ENCODE measurements at regions not wholly inside any gene's neighbourhood (a gene's known extent, or its start where the extent isn't known, plus 50 kb on each side); places are given as distances from the start of the nearest gene placed in this dataset.
"Not testable (repeated sequence)": the region's sequence is repeated elsewhere in the genome, so short reads cannot be mapped to it uniquely, and the experiment has no call there.

DNA sequence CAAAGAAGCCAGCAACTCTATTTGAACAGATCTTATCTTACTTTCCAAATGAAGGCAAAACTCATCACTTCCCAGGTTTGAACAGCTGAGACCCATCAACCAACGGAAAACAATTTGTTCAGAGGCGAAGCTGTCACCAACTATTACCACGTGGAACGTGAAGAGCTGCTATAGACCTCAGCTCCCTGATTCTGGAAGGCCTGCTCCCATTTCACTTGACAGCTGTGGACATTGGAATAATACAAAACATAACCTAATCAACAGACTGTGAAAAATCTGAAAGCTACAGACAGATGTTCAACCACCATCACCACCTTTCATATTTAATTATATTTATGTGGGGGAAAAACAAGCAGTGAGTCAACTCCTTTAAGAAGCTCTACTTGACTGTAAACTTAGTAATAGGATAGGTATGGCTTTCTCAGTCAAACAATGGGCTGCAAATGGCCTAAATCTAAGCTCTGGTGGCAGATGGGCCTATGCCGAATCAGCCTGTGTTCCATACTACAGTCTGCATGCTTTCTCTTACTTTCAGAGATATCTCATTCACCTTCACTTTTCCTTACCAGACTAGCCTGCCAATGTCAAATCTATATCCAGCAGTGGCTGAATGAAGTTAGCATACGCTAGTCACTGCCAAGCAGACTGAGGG lies 896.4 kb downstream of the TDRD15 start:
- DNase-seq = no peak

DNA sequence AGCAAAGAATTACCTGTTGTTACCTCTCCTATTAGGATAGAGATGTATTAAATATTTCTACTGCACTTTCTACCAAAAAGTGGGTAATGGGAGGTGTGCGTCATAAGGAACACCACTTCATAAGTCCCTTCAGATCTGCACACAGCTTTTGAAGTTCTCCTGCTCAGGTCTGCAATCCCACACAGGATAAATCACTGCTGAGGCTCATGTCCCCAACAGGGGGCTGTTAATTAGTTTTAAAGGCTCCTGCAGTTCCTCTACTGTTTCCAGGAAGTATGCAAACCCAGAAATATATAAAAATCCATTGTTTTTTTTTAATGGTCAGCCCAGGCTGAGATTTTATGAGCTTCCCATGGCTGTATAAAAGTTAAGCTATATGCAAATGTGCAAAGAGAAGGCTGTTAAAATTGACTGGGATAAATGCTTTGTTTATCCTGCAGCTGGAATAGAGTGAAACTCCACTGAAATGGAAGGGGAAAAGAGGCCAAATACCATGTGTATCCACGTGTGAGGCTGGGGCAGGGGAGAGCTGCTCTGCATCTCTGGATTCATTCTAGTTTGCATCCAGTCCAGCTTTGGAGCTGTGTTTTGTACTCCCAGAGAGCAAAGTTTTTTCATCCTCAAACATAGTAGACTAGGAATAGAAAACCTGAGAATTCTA lies 903.7 kb downstream of the TDRD15 start:
- DNase-seq = no peak

DNA sequence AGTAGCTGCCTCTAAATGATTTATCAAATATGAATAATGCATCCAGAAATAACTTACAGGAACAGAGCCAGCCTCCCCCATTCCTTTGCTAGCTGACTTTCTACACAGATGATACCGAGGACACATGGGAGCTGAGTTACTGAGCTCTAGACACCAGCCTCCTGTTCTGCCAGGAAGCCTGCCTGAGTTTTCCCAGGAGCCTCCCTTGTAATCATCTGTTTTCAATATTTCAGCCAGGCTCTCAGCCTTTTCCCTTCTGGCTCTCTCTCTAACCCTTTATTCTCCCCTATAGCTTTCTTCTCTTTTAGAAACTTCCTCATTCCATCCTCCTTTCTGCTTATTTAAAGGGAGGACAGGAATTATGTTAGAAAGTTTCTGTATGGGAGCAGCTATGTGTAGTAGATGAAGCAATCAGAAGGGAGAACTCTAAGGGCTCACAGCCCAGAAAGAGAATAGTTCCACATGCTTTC lies 911.6 kb downstream of the TDRD15 start:
- no peak for DNase-seq

DNA sequence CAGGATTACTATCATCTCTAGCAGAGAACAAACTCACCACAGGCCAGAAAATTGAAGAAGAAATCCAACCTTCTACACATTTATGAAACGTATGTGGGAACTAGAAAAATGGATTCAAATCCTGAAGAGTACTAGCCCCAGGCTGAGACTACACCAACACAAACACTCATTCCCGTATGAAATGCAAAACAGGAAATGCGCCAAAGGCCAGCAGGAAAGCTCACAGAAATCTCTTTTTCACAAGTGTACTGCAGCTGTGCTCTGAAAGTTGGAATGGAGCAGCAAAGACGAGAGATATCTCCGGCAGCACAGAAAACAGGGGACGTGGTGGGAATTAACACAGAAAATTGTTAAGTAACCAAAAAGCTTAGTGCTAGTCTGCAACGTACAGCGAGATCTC lies 913.5 kb downstream of the TDRD15 start:
- no peak for DNase-seq

DNA sequence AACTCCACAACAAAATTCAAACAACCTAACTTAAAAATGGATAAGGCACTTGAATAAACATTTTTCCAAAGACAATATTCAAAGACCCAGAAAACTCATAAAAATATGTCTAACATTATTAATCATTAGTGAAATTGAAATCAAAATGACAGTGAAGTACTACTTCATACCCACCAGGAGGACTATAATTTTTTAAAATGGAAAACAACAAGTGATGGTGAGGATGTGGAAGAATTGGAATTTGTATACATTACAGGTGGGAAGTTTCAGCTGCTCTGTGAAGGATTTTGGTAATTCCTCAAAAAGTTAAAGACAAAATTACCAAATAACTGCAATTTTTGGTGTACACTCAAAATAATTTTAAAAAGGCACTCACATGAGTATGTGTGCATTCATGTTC lies 920.0 kb downstream of the TDRD15 start:
- no peak for DNase-seq

DNA sequence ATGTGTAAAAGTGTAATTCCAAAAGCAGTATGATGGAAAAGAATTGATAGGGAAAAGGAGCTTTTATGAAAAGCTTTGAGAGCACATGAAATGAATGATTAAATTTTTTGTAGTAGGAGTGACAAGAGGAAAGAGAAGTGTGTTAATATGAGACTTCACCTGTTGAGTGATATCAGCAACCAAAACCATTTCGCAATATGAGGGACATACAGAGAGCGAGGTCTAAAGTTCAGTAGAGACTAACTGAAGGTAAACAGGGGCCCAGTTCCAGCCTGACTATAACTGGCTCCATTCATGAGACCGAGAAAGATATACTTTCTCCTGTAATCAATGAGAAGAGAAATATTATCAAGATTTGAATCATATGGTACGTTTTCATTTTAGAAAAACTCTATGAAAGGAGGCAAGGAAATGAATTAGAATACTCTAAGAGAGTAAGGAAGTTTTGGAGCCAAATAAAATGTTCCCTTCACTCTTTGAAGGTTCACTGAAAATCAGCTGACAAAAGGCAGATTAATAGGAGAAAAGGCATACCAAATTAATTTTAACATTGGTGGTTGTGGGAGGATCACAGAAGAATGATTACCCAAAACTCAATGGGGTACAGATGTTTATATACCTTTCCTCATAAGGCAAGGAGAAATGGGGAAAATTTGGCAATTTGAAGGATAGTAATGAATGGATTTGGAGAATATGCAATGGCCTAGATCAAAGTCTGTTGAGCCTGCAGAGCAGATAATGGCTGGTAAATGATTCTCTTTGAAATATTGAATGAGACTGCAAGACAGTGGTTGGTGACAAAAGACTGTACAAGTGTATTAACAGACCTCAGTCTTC lies 932.2 kb downstream of the TDRD15 start:
- no peak for DNase-seq

DNA sequence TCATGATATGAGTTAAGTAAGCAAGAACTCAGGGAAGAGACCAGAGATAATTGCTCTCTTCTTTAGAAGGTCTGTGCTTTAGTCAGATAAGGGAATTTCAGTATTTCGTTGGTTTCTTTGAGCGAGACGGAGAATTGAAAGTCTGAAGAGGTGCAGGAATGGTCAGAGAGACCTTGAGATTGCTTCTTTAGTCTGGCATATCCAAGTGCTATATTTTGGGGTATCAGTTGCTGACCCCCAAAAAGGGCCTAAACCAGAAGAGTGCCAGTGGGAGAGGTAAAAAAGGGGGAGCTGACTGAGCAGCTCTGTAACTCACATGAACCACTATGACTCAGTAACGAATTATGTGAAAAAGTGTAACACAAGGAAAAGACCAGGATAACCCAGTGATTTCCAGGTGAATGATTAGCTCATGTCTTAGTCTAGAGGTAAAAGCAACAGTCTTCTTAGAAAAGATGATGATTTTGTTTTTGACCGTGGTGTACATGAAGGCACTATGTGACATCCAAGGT lies 932.9 kb downstream of the TDRD15 start:
- DNase-seq = no peak

DNA sequence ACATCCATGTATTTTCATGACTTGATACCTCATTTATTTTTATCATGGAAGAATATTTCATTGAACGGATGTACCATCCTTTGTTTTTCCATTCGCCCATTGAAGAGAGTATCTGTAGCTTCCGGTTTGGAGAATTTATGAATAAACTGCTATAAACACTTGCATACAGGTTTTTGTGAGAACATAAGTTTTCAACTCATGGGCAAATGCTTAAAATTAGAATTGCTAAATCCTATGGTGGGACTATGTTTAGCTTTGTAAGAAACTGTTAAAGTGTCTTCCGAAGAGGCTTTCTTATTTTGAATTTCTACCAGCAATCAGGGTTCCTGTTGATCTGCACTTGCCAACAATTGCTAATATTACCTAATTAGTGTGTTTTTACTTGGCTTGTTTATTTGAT lies 938.9 kb downstream of the TDRD15 start:
- no peak for DNase-seq

DNA sequence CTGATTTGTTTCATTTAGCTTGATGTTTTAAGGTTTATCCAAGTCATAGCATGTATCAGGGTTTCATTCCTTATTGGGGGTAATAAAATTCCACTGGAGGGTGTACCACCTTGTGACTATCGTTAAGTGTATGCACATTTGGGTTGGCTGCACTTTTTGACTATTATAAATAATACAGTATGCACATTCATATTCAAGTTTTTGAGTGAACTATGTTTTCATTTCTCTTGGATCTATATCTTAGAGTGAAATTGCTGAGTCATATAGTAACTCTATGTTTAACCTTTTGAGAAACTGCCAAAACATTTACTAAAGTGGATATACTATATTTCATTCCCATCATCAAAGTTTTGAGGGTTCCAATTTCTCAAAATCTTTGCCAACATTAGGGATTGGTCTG lies 952.7 kb downstream of the TDRD15 start:
- DNase-seq = no peak

DNA sequence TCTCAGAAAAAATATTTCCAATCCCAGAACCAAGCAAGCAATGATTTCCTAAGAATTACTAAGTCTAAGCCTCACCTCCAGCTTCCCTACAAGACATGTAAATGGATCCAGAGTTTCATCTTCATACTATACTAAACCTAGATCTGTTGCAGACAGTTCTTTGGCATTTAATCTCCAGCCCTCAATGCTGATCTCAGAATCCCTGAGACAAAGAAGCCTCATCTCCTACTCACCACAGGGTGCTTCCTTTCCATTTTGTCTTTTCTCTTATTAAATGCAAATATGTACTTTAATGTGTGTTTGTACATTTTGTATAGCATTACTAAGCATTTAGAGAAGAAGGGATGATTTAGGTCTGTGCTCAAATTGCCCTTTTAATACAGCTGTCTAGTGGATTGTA lies 954.9 kb downstream of the TDRD15 start:
- no peak for DNase-seq

DNA sequence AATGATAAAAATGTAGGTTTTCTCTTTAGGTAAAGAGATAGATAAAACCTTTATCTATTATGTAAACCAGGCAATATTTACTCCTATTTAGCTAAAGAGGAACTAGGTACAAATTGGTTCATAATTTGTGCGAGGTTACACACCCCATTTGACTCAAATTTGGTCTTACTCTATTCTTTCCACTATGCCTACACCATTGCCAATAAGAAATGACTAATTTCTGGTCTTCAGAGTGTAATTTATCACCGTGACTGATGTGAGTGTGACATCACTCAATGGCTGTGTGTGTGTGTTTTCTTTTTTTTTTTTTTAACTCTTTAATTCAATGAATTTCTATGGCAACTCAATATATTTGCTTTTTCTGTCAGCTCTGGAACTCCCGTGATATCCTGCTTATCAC lies 955.8 kb downstream of the TDRD15 start:
- no peak for DNase-seq

DNA sequence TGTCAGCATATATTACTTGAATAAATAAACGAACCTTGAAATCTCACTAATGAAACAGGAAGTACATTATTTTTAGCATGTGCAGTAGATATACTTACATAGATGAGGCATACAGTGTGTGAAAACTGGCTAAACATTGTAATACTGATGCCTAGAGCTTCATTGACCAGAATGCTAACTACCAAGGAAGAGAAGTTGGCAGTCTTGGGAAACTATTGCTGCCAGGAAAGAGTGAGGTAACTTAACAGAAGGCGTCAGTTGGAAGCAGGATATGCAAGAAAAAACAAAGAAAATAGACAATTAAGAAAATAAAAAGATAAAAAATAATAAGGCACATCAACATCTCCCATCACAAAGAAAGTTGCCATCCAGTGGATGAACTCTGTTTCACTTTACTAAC lies 963.0 kb downstream of the TDRD15 start:
- no peak for DNase-seq

DNA sequence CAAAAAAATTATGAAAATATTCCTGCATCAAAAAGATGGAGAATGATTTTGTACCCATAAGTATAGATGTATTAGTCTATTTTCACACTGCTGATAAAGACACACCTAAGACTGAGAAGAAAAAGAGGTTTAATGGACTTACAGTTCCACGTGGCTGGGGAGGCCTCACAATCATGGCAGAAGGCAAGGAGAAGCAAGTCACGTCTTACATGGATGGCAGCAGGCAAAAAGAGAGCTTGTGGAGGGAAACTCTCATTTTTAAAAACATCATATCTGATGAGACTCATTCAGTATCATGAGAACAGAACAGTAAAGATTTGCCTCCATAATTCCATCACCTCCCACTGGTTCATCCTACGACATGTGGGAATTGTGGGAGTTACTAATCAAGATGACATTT lies 979.8 kb downstream of the TDRD15 start:
- not testable (repeated sequence) for DNase-seq

DNA sequence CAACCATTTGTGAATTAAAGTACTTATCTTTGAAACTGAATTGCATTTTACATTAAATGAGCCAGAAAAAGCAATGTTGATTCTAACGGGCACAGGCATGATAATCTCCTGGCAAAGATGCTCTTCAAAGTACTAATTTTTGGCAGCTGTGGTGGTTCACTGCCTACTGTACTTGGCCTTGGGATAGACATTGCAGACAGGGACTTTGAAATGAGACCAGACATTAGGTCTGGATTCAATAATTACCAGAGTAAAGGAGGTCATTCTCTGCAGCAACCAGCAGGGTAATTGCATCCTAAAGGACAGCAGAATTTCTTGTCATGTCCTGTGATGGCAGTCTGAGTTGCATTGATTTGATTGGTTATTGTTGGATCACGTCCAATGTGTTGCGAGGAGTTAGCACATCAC lies 986.5 kb downstream of the TDRD15 start:
- DNase-seq = no peak

DNA sequence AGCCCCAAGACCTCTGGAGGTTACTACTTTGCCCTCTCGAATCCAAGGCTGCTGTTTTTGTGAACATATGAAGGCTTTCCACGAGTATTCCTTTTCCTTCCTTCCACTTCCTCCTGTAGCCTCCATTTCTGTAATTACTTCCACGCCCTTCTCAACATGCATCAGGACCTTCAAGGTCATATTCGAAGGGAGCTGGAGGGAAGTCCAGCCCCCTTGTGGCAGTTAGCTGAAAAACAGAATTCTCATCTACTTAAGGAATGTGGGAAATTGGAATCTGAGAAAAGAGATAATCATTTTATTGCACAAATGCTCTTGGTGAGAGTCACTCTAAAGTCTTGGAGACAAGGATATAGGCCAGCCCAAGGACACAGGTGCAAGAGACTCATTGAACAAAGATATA lies 1000.2 kb downstream of the TDRD15 start:
- no peak for DNase-seq

DNA sequence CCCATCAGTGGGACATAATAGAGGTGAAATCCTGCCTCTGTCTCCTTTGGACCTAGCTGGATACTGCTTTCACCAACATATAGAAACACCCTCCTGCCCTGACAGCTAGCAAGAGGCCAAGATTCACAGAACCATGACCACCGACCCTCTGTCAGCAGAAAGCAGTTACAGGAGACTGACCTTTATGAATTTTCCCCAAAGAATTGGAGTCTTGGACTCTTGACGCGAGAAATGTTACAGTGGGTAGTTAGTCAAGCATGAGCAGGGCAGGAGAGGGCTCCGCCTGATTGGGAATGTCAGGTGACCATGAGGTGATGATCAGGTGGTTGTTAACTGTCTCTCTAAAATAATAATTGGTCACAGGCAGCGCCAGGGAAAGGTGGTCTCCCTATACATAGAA lies 1002.3 kb downstream of the TDRD15 start:
- DNase-seq = no peak

DNA sequence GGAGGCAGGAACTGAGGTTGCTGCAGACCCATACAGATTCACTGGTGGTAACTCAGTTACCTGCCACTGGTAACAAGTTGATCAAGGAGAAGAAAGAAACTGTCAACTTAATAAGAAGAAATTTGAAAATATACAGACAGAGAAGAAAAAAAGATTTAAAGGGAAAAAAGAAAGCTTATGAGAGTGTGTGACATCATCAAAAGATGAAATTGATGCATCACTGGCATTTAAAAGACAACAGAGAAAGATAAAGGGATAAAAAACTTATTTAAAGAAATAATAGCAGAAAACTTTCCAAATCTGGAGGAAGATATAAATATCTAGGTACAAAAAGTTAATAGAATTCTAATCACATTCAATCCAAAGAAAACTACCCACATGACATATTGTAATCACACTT lies 1003.2 kb downstream of the TDRD15 start:
- no peak for DNase-seq

DNA sequence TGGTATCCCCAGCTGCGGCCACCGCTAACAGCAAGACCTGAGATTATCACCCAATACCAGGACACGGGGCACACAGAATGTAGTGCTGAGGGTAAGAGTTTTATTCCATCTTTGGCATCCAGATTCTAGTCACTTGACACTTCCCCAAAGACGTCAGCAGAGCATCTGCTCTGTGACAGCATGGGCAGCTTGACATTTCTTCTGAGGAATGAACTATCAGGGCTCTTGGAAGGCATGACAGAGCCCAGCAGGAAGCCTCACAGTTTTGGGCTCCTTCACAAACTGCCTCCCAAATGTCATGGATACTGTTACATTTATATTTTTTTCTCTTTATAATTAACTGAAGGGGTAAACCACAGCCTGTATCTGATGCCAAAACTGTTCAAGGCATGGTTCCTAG lies 1010.7 kb downstream of the TDRD15 start:
- no peak for DNase-seq

DNA sequence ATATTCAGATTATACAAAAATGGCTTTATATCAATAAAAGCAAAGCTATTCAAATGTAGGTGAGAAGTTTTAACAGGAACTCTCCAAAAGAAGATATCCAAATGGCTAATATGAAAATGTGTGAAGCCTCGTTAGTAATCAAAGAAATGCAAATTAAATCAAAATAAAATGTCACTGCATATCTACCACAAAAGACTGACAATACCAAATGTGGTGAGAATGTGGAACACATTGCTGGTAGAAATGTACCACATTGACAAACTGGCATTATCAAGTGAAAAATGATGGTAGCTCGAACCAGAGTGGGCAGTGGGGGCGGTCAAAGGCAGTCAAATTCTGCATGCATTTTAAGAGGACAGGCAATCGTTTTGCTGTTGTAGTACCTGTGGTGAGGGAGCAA lies 1012.7 kb downstream of the TDRD15 start:
- no peak for DNase-seq

DNA sequence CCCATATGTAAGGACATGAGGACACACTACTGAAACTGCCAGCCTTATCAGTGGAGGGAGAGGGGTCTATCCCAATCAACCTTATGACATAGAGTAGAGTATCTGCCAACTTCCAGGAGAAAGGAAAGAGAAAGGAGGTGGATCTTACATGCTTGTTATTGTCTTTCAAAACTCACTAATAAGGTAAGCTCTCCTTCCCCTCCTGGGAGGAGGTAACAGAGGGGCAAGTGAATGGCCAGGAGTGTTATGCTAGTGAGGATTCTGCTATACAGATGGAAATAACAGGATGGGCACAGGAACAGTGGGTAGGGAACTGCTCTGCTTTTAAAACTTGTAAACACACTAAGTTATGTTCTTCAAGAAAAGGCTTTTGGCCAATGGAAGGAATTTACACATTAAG lies 1020.1 kb downstream of the TDRD15 start:
- DNase-seq = no peak

DNA sequence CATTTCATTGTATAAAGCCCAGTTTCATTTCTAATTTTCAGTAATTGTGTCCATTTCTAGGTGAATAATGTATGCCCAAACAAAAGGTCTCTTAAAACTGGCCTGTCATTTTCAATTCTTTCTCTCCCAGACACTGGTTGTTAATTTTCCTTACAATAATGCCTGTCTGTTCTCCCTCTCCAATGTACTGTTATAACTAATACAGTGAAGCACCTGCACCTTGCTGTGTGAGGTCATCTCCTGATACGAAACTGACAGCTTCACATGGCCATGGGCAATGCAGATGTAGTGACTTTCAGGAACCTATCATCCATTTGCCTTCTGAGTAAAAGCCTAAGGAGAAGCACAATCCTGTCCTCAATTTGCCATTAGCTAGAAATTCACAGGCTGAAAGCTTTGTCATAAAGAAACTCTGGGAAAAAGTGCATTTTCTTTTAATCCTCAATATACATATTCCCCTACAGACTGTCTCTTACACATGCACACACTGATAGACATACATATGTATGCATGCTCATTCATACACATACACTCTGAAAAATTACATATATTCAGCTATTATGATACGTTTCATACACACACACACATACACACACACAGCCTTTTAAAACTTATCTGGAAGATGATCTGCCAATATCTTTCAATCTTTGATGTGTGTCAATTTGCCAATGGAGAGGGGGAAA lies 1030.3 kb downstream of the TDRD15 start:
- DNase-seq = no peak

DNA sequence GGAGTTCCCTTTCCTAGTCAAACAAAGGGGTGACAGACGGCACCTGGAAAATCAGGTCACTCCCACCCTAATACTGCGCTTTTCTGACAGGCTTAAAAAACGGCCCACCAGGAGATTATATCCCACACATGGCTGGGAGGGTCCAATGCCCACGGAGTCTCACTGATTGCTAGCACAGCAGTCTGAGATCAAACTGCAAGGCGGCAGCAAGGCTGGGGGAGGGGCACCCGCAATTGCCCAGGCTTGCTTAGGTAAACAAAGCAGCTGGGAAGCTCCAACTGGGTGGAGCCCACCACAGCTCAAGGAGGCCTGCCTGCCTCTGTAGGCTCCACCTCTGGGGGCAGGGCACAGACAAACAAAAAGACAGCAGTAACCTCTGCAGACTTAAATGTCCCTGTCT lies 1032.9 kb downstream of the TDRD15 start:
- not testable (repeated sequence) for DNase-seq

DNA sequence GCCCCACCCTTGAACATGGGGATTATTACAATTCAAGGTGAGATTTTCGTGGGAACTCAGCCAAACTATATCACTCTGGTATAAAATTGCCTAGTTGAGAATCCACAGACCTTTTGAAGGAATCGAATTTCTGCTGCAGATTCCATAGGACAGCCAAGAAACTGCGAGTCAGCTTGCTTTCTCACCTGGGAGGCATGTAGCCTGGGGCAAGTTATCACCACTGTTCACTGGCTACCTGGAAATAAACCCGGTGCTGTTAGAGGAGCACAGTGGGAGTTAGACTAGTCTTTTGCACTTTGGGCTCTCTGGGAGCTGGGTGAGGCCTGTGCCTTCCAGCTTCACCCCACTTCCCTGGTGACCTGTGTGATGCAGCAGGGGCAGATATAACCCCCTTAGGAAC lies 1043.5 kb downstream of the TDRD15 start:
- no peak for DNase-seq
